Right atrium auricular region (tissue), 2 donors: ENCODE measurements at regions not wholly inside any gene's neighbourhood (a gene's known extent, or its start where the extent isn't known, plus 50 kb on each side); places are given as distances from the start of the nearest gene placed in this dataset.

Source experiments
- DNase-seq: peaks from one replicate; pipeline ENCODE4 v3.0.0-alpha.2; 2019; ENCODE audit warnings: low spot score
- H3K27ac ChIP-seq, 2 donors: fragments of 200-600 bp; sonication (generic); 1 replicate in 1 of 2; 2 replicates in 1 of 2; pipeline ENCODE4 v1.5.1; 2016 to 2019
- H3K27me3 ChIP-seq, 2 donors: fragments of 200-600 bp; sonication (generic); one replicate each; pipeline versions ENCODE4 v1.5.1 to v1.6.0; 2017 to 2019
- H3K36me3 ChIP-seq: fragments of 200-600 bp; sonication (generic); one replicate; pipeline ENCODE4 v1.5.1; 2016
- H3K4me1 ChIP-seq, 2 donors: fragments of 200-600 bp; sonication (generic); one replicate each; pipeline versions ENCODE4 v1.5.1 to v1.6.0; 2017 to 2019
- H3K4me3 ChIP-seq, 2 donors: fragments of 200-600 bp; sonication (generic); 1 replicate in 1 of 2; 2 replicates in 1 of 2; pipeline ENCODE4 v1.5.1; 2017 to 2019; ENCODE audit warnings: mild to moderate bottlenecking in 1 of 2, moderate library complexity in 1 of 2
- H3K9me3 ChIP-seq, 2 donors: fragments of 200-600 bp; sonication (generic); one replicate each; pipeline ENCODE4 v1.5.1; 2019
- TF ChIP-seq, protein P1 (sequence below), 2 donors: fragments of 200-600 bp; sonication (generic); IDR thresholded peaks; one replicate each; pipeline ENCODE4 v1.5.1; 2019; ENCODE audit warnings: antibody characterized with exemption in 2 of 2

DNA sequence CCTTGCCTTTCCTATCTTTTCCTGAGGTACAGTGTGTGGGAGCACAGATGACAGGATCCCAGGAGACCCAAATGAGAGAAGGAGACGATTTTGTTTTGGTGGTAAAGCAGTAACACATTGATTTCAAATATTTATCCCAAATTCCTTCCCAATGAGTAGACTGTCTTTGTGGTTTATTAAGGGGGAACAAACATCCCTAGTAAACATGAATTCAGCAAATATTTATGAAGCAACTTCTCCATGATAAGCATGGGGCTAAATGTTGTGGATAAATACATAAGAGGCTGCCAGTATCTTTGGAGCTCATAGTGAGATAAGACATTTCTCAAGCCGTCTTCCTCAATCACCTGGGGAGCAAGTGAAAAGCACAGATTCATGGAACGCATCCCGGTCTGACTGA, 460.8 kb upstream of the CFAP20DC start:
- no peaks in the 10 kb centered on the region for H3K4me1 ChIP-seq
- TF ChIP-seq, protein P1, sequence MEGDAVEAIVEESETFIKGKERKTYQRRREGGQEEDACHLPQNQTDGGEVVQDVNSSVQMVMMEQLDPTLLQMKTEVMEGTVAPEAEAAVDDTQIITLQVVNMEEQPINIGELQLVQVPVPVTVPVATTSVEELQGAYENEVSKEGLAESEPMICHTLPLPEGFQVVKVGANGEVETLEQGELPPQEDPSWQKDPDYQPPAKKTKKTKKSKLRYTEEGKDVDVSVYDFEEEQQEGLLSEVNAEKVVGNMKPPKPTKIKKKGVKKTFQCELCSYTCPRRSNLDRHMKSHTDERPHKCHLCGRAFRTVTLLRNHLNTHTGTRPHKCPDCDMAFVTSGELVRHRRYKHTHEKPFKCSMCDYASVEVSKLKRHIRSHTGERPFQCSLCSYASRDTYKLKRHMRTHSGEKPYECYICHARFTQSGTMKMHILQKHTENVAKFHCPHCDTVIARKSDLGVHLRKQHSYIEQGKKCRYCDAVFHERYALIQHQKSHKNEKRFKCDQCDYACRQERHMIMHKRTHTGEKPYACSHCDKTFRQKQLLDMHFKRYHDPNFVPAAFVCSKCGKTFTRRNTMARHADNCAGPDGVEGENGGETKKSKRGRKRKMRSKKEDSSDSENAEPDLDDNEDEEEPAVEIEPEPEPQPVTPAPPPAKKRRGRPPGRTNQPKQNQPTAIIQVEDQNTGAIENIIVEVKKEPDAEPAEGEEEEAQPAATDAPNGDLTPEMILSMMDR (IDR thresholded peaks at IDR 0.05) = no peak
- H3K4me3 ChIP-seq = no peak overlapping the region
- no peak for DNase-seq
- no peak overlapping the region for H3K27ac ChIP-seq
- H3K36me3 ChIP-seq = no peaks in the 10 kb centered on the region
- H3K27me3 ChIP-seq = no peaks in the 10 kb centered on the region
- H3K9me3 ChIP-seq = no peaks in the 10 kb centered on the region

GRCh38 chr3:59508273-59508672, 458.4 kb upstream of the CFAP20DC start:
- Histone ChIP-seq H3K4me1 (no peaks in the 10 kb centered on the region), H3K9me3 (no peaks in the 10 kb centered on the region), H3K4me3 (no peak overlapping the region), H3K27ac (no peak overlapping the region), H3K36me3 (no peaks in the 10 kb centered on the region), H3K27me3 (no peaks in the 10 kb centered on the region)
- TF ChIP-seq, protein P1 (IDR thresholded peaks at IDR 0.05) = no peak
- no peak for DNase-seq

DNA sequence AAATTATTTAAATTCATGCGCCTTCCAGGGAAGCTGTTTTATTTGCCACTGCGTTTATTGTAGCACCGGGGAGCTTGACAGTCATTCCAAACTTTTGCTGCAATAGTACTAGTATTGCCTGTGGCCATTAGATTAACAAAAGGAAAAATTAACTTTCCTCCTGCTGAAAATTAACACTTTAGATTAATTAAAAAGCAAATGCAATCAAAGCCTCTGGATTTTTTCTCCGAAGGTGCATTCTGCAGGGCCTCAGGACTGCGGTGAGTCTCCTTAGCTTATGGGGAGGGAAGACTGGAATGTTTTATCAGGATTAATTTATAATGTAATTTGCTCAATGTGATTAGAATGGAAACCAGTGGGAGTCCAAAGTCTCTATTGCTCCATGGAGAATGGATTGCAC, 456.4 kb upstream of the CFAP20DC start:
- H3K4me3 ChIP-seq = no peak overlapping the region
- no peaks in the 10 kb centered on the region for H3K9me3 ChIP-seq
- no peaks in the 10 kb centered on the region for H3K27me3 ChIP-seq

DNA sequence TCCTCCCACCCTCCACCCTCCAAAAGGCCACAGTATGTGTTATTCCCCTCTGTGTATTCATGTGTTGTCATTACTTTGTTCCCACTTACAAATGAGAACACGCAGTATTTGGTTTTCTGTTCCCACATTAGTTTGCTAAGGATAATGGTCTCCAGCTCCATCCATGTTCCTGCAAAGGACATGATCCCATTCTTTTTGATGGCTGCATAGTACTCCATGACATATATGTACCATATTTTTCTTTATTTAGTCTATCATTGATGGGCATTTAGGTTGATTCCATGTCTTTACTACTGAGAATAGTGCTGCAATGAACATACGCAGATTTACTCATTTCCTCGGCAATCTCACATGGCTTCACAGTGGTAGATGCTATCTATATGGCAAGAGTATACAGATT, 453.6 kb upstream of the CFAP20DC start:
- no peak overlapping the region for H3K4me3 ChIP-seq
- H3K9me3 ChIP-seq = no peaks in the 10 kb centered on the region
- no peak overlapping the region for H3K27ac ChIP-seq
- H3K4me1 ChIP-seq = no peaks in the 10 kb centered on the region
- no peaks in the 10 kb centered on the region for H3K36me3 ChIP-seq
- DNase-seq = no peak
- TF ChIP-seq, protein P1 (IDR thresholded peaks at IDR 0.05) = no peak
- no peaks in the 10 kb centered on the region for H3K27me3 ChIP-seq

More for the DNA sequence above, 456.4 kb upstream of the CFAP20DC start:
- H3K36me3 ChIP-seq = no peaks in the 10 kb centered on the region
- H3K4me1 ChIP-seq = no peaks in the 10 kb centered on the region
- DNase-seq = no peak
- no peak overlapping the region for H3K27ac ChIP-seq
- TF ChIP-seq, protein P1 (IDR thresholded peaks at IDR 0.05) = no peak

GRCh38 chr3:59502806-59503205, 453.0 kb upstream of the CFAP20DC start:
- Histone ChIP-seq H3K9me3 (no peaks in the 10 kb centered on the region), H3K27ac (no peak overlapping the region), H3K4me1 (no peaks in the 10 kb centered on the region), H3K36me3 (no peaks in the 10 kb centered on the region), H3K27me3 (no peaks in the 10 kb centered on the region), H3K4me3 (no peak overlapping the region)
- TF ChIP-seq, protein P1 (IDR thresholded peaks at IDR 0.05) = no peak
- no peak for DNase-seq

GRCh38 chr3:59499954-59500353, 450.1 kb upstream of the CFAP20DC start:
- TF ChIP-seq, protein P1 (IDR thresholded peaks at IDR 0.05) = no peak
- Histone ChIP-seq H3K27me3 (no peaks in the 10 kb centered on the region), H3K27ac (no peak overlapping the region), H3K4me1 (no peaks in the 10 kb centered on the region), H3K9me3 (no peaks in the 10 kb centered on the region), H3K4me3 (no peak overlapping the region), H3K36me3 (no peaks in the 10 kb centered on the region)
- DNase-seq = no peak
